KMS-11 (cell line): ENCODE measurements at regions not wholly inside any gene's neighbourhood (a gene's known extent, or its start where the extent isn't known, plus 50 kb on each side); places are given as distances from the start of the nearest gene placed in this dataset.

Experiments
- H2AFZ ChIP-seq: fragments of 200-600 bp; sonication (generic); 2 replicates; pipeline ENCODE4 v1.6.1; 2016; ENCODE audit warnings: antibody characterized with exemption, mixed run types, low read depth
- H3K27ac ChIP-seq: fragments of 200-600 bp; sonication (generic); 2 replicates; pipeline ENCODE4 v1.6.1; 2016; ENCODE audit warnings: mild to moderate bottlenecking, mixed run types
- H3K27me3 ChIP-seq: fragments of 200-600 bp; sonication (generic); 2 replicates; pipeline ENCODE4 v1.6.1; 2017; ENCODE audit warnings: mild to moderate bottlenecking, low read depth, mixed run types, moderate library complexity; ENCODE audit not compliant: insufficient read depth
- H3K36me3 ChIP-seq: fragments of 200-600 bp; sonication (generic); 2 replicates; pipeline ENCODE4 v1.6.1; 2017; ENCODE audit warnings: mild to moderate bottlenecking, mixed run types; ENCODE audit not compliant: insufficient read depth
- H3K4me1 ChIP-seq: fragments of 200-600 bp; sonication (generic); 2 replicates; pipeline ENCODE4 v1.6.1; 2016; ENCODE audit warnings: mild to moderate bottlenecking, low read depth, mixed run types; ENCODE audit not compliant: poor library complexity, severe bottlenecking
- H3K4me2 ChIP-seq: fragments of 200-600 bp; sonication (generic); 2 replicates; pipeline ENCODE4 v1.7.0; 2016; ENCODE audit warnings: mild to moderate bottlenecking, mixed run types
- H3K4me3 ChIP-seq: fragments of 200-600 bp; sonication (generic); IDR thresholded peaks from 2 replicates; pipeline ENCODE4 v1.6.1; 2017; ENCODE audit warnings: low read depth, low read length, mixed read lengths; ENCODE audit not compliant: insufficient read depth
- H3K79me2 ChIP-seq: fragments of 200-600 bp; sonication (generic); 2 replicates; pipeline ENCODE4 v1.6.1; 2016; ENCODE audit warnings: low read depth, mixed run types; ENCODE audit not compliant: insufficient read depth
- H3K9ac ChIP-seq: fragments of 200-600 bp; sonication (generic); 2 replicates; pipeline ENCODE4 v1.6.1; 2016; ENCODE audit warnings: mild to moderate bottlenecking, mixed run types
- H4K20me1 ChIP-seq: fragments of 200-600 bp; sonication (generic); 2 replicates; pipeline ENCODE4 v1.6.1; 2016; ENCODE audit warnings: mild to moderate bottlenecking, mixed run types; ENCODE audit not compliant: insufficient read depth
- TF ChIP-seq, protein P1 (sequence below): fragments of 200-600 bp; sonication (generic); conservative IDR thresholded peaks from 2 replicates; pipeline ENCODE4 v1.6.1; 2017; ENCODE audit warnings: low read depth, mild to moderate bottlenecking, antibody characterized with exemption, low read length, moderate library complexity, mixed read lengths

DNA sequence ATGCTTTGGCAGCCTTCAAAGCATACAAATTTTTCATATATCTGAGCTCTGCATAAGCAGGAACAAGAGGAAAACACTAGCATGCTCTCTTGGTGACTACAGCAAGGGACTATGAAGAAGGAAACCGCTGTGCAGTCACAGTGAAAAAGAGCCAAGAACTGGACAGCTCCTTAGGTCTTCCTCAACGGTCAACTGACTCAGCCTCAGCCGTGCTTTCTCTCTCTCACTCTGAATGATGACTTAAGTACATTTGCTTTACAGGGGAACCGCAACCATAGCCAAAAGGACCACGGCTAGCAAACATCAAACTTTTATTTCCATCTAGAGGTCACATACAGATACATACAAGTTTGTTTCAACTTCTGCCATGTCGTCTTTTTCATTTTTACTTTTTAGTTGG lies 69.9 kb downstream of the HYCC1 start:
- Histone ChIP-seq H2AFZ (no peak overlapping the region), H3K79me2 (no peaks in the 10 kb centered on the region), H3K27me3 (no peaks in the 10 kb centered on the region), H3K4me3 (no peak overlapping the region), H3K4me1 (no peaks in the 10 kb centered on the region), H3K36me3 (no peaks in the 10 kb centered on the region; the same call in 1 of the 2 replicates), H4K20me1 (no peaks in the 10 kb centered on the region), H3K4me2 (no peak overlapping the region), H3K9ac (no peak overlapping the region), H3K27ac (no peak overlapping the region)
- TF ChIP-seq, protein P1, sequence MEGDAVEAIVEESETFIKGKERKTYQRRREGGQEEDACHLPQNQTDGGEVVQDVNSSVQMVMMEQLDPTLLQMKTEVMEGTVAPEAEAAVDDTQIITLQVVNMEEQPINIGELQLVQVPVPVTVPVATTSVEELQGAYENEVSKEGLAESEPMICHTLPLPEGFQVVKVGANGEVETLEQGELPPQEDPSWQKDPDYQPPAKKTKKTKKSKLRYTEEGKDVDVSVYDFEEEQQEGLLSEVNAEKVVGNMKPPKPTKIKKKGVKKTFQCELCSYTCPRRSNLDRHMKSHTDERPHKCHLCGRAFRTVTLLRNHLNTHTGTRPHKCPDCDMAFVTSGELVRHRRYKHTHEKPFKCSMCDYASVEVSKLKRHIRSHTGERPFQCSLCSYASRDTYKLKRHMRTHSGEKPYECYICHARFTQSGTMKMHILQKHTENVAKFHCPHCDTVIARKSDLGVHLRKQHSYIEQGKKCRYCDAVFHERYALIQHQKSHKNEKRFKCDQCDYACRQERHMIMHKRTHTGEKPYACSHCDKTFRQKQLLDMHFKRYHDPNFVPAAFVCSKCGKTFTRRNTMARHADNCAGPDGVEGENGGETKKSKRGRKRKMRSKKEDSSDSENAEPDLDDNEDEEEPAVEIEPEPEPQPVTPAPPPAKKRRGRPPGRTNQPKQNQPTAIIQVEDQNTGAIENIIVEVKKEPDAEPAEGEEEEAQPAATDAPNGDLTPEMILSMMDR = no peak

DNA sequence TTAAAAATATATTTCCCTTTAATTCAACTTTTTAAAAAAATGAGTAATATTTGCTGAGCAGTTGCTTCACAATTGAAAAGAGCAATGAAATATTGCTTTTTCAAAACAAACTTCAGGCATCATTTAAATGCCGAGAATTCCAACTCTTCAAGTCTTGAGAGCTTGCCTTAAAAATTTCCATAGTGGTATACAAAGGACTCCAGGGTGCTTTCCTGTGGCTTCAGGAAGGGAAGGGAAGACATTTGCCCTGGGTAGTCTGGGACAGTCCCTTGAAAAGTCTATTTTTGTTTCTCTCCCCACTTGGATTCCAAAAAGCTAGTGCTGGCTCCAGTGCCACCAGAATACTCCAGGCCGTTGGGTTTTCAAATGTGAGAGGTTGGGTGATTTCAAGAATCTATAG lies 71.7 kb downstream of the HYCC1 start:
- H3K4me3 ChIP-seq = no peak overlapping the region
- H3K4me1 ChIP-seq = no peaks in the 10 kb centered on the region

DNA sequence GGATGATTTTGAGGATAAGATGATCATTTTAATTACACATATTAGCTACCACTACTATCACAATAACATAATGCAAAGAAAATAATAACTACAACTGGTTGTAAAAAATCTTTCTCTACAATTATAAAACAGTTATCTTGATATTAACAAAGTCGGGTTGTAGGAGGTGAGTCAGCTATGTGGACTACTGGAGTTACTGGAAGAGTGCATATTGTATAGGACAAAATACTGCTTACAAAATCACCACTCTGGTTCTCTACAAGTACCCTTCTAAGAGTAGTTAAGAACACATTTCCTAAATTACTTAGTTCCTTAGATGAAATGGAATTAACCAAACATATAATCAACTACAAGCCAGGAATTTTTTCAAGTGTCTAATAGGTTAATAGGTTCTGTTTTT lies 74.1 kb downstream of the HYCC1 start:
- Histone ChIP-seq H4K20me1 (no peaks in the 10 kb centered on the region), H3K27me3 (no peaks in the 10 kb centered on the region), H2AFZ (no peak overlapping the region), H3K4me2 (no peak overlapping the region), H3K4me1 (no peaks in the 10 kb centered on the region), H3K4me3 (no peak overlapping the region), H3K9ac (no peak overlapping the region), H3K27ac (no peak overlapping the region), H3K79me2 (no peaks in the 10 kb centered on the region), H3K36me3 (no peaks in the 10 kb centered on the region)
- TF ChIP-seq, protein P1 = no peak

More for the DNA sequence above, 71.7 kb downstream of the HYCC1 start:
- Histone ChIP-seq H3K4me2 (no peak overlapping the region), H3K9ac (no peak overlapping the region), H2AFZ (no peak overlapping the region), H3K79me2 (no peaks in the 10 kb centered on the region), H4K20me1 (no peaks in the 10 kb centered on the region), H3K27me3 (no peaks in the 10 kb centered on the region), H3K27ac (no peak overlapping the region), H3K36me3 (no peaks in the 10 kb centered on the region; the same call in 1 of the 2 replicates)
- TF ChIP-seq, protein P1 = no peak

DNA sequence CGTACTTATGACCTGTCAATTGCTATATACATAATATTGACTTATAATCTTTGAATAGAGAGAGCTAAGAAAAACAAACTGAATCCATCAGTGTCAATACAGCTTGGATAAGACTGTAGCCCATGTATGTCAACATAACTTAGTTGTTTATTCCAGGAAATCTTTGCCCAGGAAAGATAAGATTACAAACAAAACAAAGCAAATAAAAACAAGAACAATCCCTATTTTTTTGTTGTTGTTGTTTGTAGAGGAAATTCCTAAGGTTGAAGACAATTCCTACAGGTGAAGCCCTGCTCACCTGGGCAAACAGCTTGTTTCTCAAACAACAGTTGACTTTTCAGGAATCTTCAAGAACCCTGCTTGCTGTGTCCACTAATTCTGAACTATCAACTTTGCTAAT lies 76.0 kb downstream of the HYCC1 start:
- no peaks in the 10 kb centered on the region for H3K36me3 ChIP-seq
- no peaks in the 10 kb centered on the region for H3K4me1 ChIP-seq
- no peak overlapping the region for H3K4me3 ChIP-seq
- H3K27me3 ChIP-seq = no peaks in the 10 kb centered on the region
- H3K4me2 ChIP-seq = no peak overlapping the region
- H3K9ac ChIP-seq = no peak overlapping the region
- H3K79me2 ChIP-seq = no peaks in the 10 kb centered on the region
- TF ChIP-seq, protein P1 = no peak
- no peak overlapping the region for H2AFZ ChIP-seq
- H4K20me1 ChIP-seq = no peaks in the 10 kb centered on the region
- no peak overlapping the region for H3K27ac ChIP-seq
